IMR-90 (cell line): ENCODE measurements at regions not wholly inside any gene's neighbourhood (a gene's known extent, or its start where the extent isn't known, plus 50 kb on each side); places are given as distances from the start of the nearest gene placed in this dataset.

Source experiments
- ATAC-seq: fragments of 200-7000 bp; cut with Tn5 transposase; 2 replicates; pipeline ENCODE4 v1.9.1; 2020; ENCODE audit warnings: low read depth, mild to moderate bottlenecking, moderate library complexity
- BruUV-seq: library from RNA; stranded (reverse); fragments of 400-500 nt; replicated peaks from 2 replicates; lab custom pipeline; 2021; lab: Mats Ljungman, UMichigan
- CTCF ChIA-PET: fragments of 300-600 bp; formaldehyde crosslinking; extraction: SDS; loops from one replicate; lab custom pipeline; 2021; ENCODE audit warnings: antibody characterized with exemption; lab: Yijun Ruan, JAX
- POLR2A ChIA-PET: fragments of 300-600 bp; sonication (Branson Sonifier 250); formaldehyde crosslinking; loops from one replicate; lab custom pipeline; 2022; ENCODE audit warnings: antibody characterized with exemption; ENCODE audit not compliant: unreplicated experiment; lab: Charles Lee
- DNase-seq: peaks from one replicate; pipeline ENCODE4 v3.0.0; 2013
- H2AFZ ChIP-seq: replicated peaks from 2 replicates; pipeline ENCODE3; 2013; ENCODE audit warnings: low read length, mild to moderate bottlenecking; ENCODE audit not compliant: poor library complexity
- H2AK5ac ChIP-seq: 2 replicates; pipeline ENCODE4 v1.6.1; 2013; ENCODE audit warnings: low read depth, low read length, inconsistent platforms
- H2AK9ac ChIP-seq: replicated peaks from 2 replicates; pipeline ENCODE3; 2013; ENCODE audit warnings: mild to moderate bottlenecking, low read depth, low read length, moderate library complexity; ENCODE audit not compliant: poor library complexity
- H2BK120ac ChIP-seq: 2 replicates; pipeline ENCODE4 v1.6.1; 2013; ENCODE audit warnings: low read depth, low read length, inconsistent platforms
- H2BK15ac ChIP-seq: 3 replicates; pipeline ENCODE4 v1.6.1; 2013; ENCODE audit warnings: low read depth, low read length, inconsistent platforms
- H2BK20ac ChIP-seq: 2 replicates; pipeline ENCODE4 v1.6.1; 2013; ENCODE audit warnings: low read depth, mild to moderate bottlenecking, inconsistent platforms, low read length, moderate library complexity
- H2BK5ac ChIP-seq: 2 replicates; pipeline ENCODE4 v1.6.1; 2013; ENCODE audit warnings: mild to moderate bottlenecking, low read depth, low read length, inconsistent platforms; ENCODE audit not compliant: poor library complexity, severe bottlenecking
- H3K14ac ChIP-seq: replicated peaks from 2 replicates; pipeline ENCODE4 v1.6.1; 2013; ENCODE audit warnings: low read depth, low read length, inconsistent platforms
- H3K18ac ChIP-seq: 2 replicates; pipeline ENCODE4 v1.6.1; 2013; ENCODE audit warnings: low read depth, low read length, control low read depth
- H3K23ac ChIP-seq: 2 replicates; pipeline ENCODE4 v1.6.1; 2013; ENCODE audit warnings: low read depth, low read length, inconsistent platforms
- H3K27ac ChIP-seq: 2 replicates; pipeline ENCODE4 v1.5.1; 2013; ENCODE audit warnings: mild to moderate bottlenecking, control low read depth, low read length; ENCODE audit not compliant: insufficient read depth
- H3K27me3 ChIP-seq: 2 replicates; pipeline ENCODE4 v1.6.1; 2013; ENCODE audit warnings: low read length; ENCODE audit not compliant: control insufficient read depth, insufficient read depth
- H3K36me3 ChIP-seq: 2 replicates; pipeline ENCODE4 v1.6.1; 2013; ENCODE audit warnings: low read length, mixed read lengths; ENCODE audit not compliant: control insufficient read depth, insufficient read depth
- H3K4ac ChIP-seq: 2 replicates; pipeline ENCODE4 v1.6.1; 2013; ENCODE audit warnings: low read depth, low read length, inconsistent platforms
- H3K4me1 ChIP-seq: 2 replicates; pipeline ENCODE4 v1.6.1; 2013; ENCODE audit warnings: low read length, mixed read lengths; ENCODE audit not compliant: control insufficient read depth, insufficient read depth
- H3K4me2 ChIP-seq: 2 replicates; pipeline ENCODE4 v1.6.1; 2013; ENCODE audit warnings: low read depth, mild to moderate bottlenecking, control low read depth, low read length, moderate library complexity
- H3K4me3 ChIP-seq: 2 replicates; pipeline ENCODE4 v1.5.1; 2013; ENCODE audit warnings: low read depth, mild to moderate bottlenecking, control low read depth, low read length, moderate library complexity; ENCODE audit not compliant: insufficient read depth
- H3K56ac ChIP-seq: 2 replicates; pipeline ENCODE4 v1.6.1; 2013; ENCODE audit warnings: low read length, inconsistent platforms; ENCODE audit not compliant: insufficient read depth; ENCODE audit errors: extremely low read depth
- H3K79me1 ChIP-seq, 2 experiments: 2 replicates each; pipeline ENCODE4 v1.6.1; 2013; ENCODE audit warnings: low read length in 2 of 2, inconsistent platforms in 1 of 2, low read depth in 1 of 2
- H3K9ac ChIP-seq: 2 replicates; pipeline ENCODE4 v1.6.1; 2013; ENCODE audit warnings: low read depth, low read length, control low read depth
- H3K9me1 ChIP-seq: 2 replicates; pipeline ENCODE4 v1.6.1; 2013; ENCODE audit warnings: low read length, inconsistent platforms; ENCODE audit not compliant: insufficient read depth
- H3K9me3 ChIP-seq: 2 replicates; pipeline ENCODE4 v1.6.1; 2013; ENCODE audit warnings: low read length; ENCODE audit not compliant: control insufficient read depth, insufficient read depth
- H4K20me1 ChIP-seq: 2 replicates; pipeline ENCODE4 v1.6.1; 2013; ENCODE audit warnings: low read length, inconsistent platforms; ENCODE audit not compliant: insufficient read depth
- H4K5ac ChIP-seq: 2 replicates; pipeline ENCODE4 v1.6.1; 2013; ENCODE audit warnings: mild to moderate bottlenecking, low read depth, low read length, control low read depth
- H4K8ac ChIP-seq, 2 experiments: 2 replicates each; pipeline ENCODE4 v1.6.1; 2013; ENCODE audit warnings: low read depth in 2 of 2, low read length in 2 of 2, control low read depth in 1 of 2, inconsistent platforms in 1 of 2
- H4K91ac ChIP-seq: 2 replicates; pipeline ENCODE4 v1.6.1; 2013; ENCODE audit warnings: low read depth, low read length, inconsistent platforms; ENCODE audit not compliant: insufficient read depth
- BHLHE40 ChIP-seq: fragments of 150-350 bp; IDR thresholded peaks from 2 replicates; pipeline ENCODE4 v1.6.1; 2016; ENCODE audit warnings: mild to moderate bottlenecking, low read depth, low read length
- CEBPB ChIP-seq: IDR thresholded peaks from 2 replicates; pipeline ENCODE4 v1.6.1; 2012; ENCODE audit warnings: low read depth, low read length, improper control_type of control experiment
- CHD1 ChIP-seq: IDR thresholded peaks from 2 replicates; pipeline ENCODE4 v1.6.1; 2012; ENCODE audit warnings: low read depth, low read length, improper control_type of control experiment
- FOS ChIP-seq: fragments of 150-350 bp; IDR thresholded peaks from 2 replicates; pipeline ENCODE4 v1.6.1; 2016; ENCODE audit warnings: low read depth, low read length
- MAFK ChIP-seq: IDR thresholded peaks from 2 replicates; pipeline ENCODE4 v1.6.1; 2012; ENCODE audit warnings: low read depth, low read length, improper control_type of control experiment
- MAZ ChIP-seq: IDR thresholded peaks from 2 replicates; pipeline ENCODE4 v1.6.1; 2012; ENCODE audit warnings: low read depth, mild to moderate bottlenecking, low read length, improper control_type of control experiment, moderate library complexity, borderline replicate concordance
- MXI1 ChIP-seq: IDR thresholded peaks from 2 replicates; pipeline ENCODE4 v1.6.1; 2012; ENCODE audit warnings: low read depth, mild to moderate bottlenecking, low read length, moderate library complexity, borderline replicate concordance
- NFE2L2 ChIP-seq: fragments of 150-350 bp; IDR thresholded peaks from 2 replicates; pipeline ENCODE4 v1.6.1; 2016; ENCODE audit warnings: low read depth, mild to moderate bottlenecking, low read length
- POLR2A ChIP-seq: IDR thresholded peaks from 2 replicates; pipeline ENCODE4 v1.6.1; 2012; ENCODE audit warnings: mild to moderate bottlenecking, low read depth, low read length
- RAD21 ChIP-seq: IDR thresholded peaks from 2 replicates; pipeline ENCODE4 v1.6.1; 2012; ENCODE audit warnings: low read length, improper control_type of control experiment
- RCOR1 ChIP-seq: IDR thresholded peaks from 2 replicates; pipeline ENCODE4 v1.6.1; 2012; ENCODE audit warnings: mild to moderate bottlenecking, low read length, improper control_type of control experiment; ENCODE audit not compliant: insufficient replicate concordance
- RFX5 ChIP-seq: IDR thresholded peaks from 2 replicates; pipeline ENCODE4 v1.8.0; 2012; ENCODE audit warnings: low read depth, mild to moderate bottlenecking, low read length, moderate library complexity
- SMC3 ChIP-seq: fragments of 150-350 bp; IDR thresholded peaks from 2 replicates; pipeline ENCODE4 v1.6.1; 2016; ENCODE audit warnings: low read depth, mild to moderate bottlenecking, antibody characterized with exemption, low read length, moderate library complexity
- WGBS, 2 experiments: methylation state at CpG; one replicate each; pipeline versions ENCODE4 v1.1.5 to v1.1.7; 2013; ENCODE audit warnings: missing lambda C conversion rate in 2 of 2; ENCODE audit not compliant: insufficient read length in 1 of 2; ENCODE audit errors: extremely low coverage in 2 of 2; 5-methylcytosine and 5-hydroxymethylcytosine counted together
- dilution Hi-C: fragments of 300-500 bp; cut with HindIII; formaldehyde crosslinking; loops from one replicate; pipeline ENCODE4 v1.14.3; 2018; ENCODE audit warnings: low sequenced_read_pairs; ENCODE audit not compliant: unreplicated experiment
- in situ Hi-C: fragments of 300-500 bp; cut with MboI; formaldehyde crosslinking; loops from 3 replicates; pipeline ENCODE4 v1.14.3; 2019; ENCODE audit warnings: low sequenced_read_pairs, inconsistent platforms, mixed read lengths
- intact Hi-C: fragments of 100-400 bp; cut with micrococcal nuclease; formaldehyde crosslinking; loops from 2 replicates; pipeline ENCODE4 v1.10.0; 2022
- TF ChIP-seq, protein P1 (sequence below): conservative IDR thresholded peaks from 2 replicates; pipeline ENCODE4 v1.5.1; 2012; ENCODE audit warnings: mild to moderate bottlenecking, low read depth, low read length, improper control_type of control experiment
- TF ChIP-seq, protein P2 (sequence below): fragments of 150-350 bp; IDR thresholded peaks from 2 replicates; pipeline ENCODE4 v1.6.1; 2017; ENCODE audit warnings: mild to moderate bottlenecking, antibody characterized with exemption, low read length, low read depth
- TF ChIP-seq, protein P3 (sequence below): fragments of 150-350 bp; IDR thresholded peaks from 2 replicates; pipeline ENCODE4 v1.6.1; 2016; ENCODE audit warnings: low read depth, mild to moderate bottlenecking, low read length, moderate library complexity, borderline replicate concordance

DNA sequence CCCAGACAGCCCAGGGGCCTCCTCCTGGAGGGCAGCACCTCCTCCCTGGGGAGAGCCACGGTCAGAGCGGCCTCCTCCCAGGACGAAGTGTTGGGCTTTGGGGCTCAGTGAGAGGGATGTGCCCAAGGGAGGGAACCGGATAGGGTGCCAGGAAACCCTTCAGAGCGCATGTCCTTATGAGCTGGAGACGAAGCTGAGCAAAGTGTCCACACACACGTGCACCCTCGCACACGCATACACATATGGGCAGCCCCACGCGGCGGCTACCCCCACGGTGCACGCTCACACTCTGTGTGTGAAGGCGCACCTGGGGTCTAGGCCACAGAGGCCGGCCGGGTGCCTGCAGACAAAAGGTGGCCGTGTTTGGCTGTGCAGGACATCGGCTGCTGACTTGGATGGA, 106.1 kb upstream of the HDAC4 start:
- no peak overlapping the region for H3K4me2 ChIP-seq
- DNase-seq, result no peak
- H3K4ac ChIP-seq, result no peak overlapping the region
- no peaks in the 10 kb centered on the region for H3K4me1 ChIP-seq
- no peaks in the 10 kb centered on the region for H4K20me1 ChIP-seq
- BruUV-seq, result no TSS peak
- H4K91ac ChIP-seq, result no peak overlapping the region
- TF ChIP-seq POLR2A (no peak), FOS (no peak), BHLHE40 (no peak), RCOR1 (no peak), CEBPB (no peak), MAFK (no peak), RFX5 (no peak), RAD21 (no peak), SMC3 (no peak), NFE2L2 (no peak), MAZ (no peak), MXI1 (no peak), CHD1 (no peak)
- TF ChIP-seq, protein P1, sequence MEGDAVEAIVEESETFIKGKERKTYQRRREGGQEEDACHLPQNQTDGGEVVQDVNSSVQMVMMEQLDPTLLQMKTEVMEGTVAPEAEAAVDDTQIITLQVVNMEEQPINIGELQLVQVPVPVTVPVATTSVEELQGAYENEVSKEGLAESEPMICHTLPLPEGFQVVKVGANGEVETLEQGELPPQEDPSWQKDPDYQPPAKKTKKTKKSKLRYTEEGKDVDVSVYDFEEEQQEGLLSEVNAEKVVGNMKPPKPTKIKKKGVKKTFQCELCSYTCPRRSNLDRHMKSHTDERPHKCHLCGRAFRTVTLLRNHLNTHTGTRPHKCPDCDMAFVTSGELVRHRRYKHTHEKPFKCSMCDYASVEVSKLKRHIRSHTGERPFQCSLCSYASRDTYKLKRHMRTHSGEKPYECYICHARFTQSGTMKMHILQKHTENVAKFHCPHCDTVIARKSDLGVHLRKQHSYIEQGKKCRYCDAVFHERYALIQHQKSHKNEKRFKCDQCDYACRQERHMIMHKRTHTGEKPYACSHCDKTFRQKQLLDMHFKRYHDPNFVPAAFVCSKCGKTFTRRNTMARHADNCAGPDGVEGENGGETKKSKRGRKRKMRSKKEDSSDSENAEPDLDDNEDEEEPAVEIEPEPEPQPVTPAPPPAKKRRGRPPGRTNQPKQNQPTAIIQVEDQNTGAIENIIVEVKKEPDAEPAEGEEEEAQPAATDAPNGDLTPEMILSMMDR, result no peak
- TF ChIP-seq, protein P2, sequence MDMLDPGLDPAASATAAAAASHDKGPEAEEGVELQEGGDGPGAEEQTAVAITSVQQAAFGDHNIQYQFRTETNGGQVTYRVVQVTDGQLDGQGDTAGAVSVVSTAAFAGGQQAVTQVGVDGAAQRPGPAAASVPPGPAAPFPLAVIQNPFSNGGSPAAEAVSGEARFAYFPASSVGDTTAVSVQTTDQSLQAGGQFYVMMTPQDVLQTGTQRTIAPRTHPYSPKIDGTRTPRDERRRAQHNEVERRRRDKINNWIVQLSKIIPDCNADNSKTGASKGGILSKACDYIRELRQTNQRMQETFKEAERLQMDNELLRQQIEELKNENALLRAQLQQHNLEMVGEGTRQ, result no peak
- TF ChIP-seq, protein P3, sequence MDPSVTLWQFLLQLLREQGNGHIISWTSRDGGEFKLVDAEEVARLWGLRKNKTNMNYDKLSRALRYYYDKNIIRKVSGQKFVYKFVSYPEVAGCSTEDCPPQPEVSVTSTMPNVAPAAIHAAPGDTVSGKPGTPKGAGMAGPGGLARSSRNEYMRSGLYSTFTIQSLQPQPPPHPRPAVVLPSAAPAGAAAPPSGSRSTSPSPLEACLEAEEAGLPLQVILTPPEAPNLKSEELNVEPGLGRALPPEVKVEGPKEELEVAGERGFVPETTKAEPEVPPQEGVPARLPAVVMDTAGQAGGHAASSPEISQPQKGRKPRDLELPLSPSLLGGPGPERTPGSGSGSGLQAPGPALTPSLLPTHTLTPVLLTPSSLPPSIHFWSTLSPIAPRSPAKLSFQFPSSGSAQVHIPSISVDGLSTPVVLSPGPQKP, result no peak
- no peak overlapping the region for H2AFZ ChIP-seq
- no peak overlapping the region for H2AK9ac ChIP-seq
- H3K18ac ChIP-seq, result no peak overlapping the region
- H3K23ac ChIP-seq, result no peak overlapping the region
- dilution Hi-C loops, result no loop called here
- no peaks in the 10 kb centered on the region; the same call in 1 of the 2 replicates for H3K27me3 ChIP-seq
- no peak overlapping the region for H2BK20ac ChIP-seq
- H2BK5ac ChIP-seq, result no peak overlapping the region
- H2BK120ac ChIP-seq, result no peak overlapping the region
- H4K5ac ChIP-seq, result no peak overlapping the region
- H3K27ac ChIP-seq, result no peak overlapping the region
- H3K9me3 ChIP-seq, result peaks cover 13% of the 10 kb centered on the region
- no peak overlapping the region for H3K14ac ChIP-seq
- no peaks in the 10 kb centered on the region for H3K9me1 ChIP-seq
- ATAC-seq, result no peak
- intact Hi-C loops, result no loop called here
- no peak overlapping the region for H4K8ac ChIP-seq
- H2AK5ac ChIP-seq, result no peak overlapping the region
- H3K79me1 ChIP-seq, result no peaks in the 10 kb centered on the region
- POLR2A ChIA-PET, result no interaction called here
- no peaks in the 10 kb centered on the region for H3K36me3 ChIP-seq
- no peak overlapping the region for H3K9ac ChIP-seq
- no peak overlapping the region for H2BK15ac ChIP-seq
- no peak overlapping the region for H3K56ac ChIP-seq
- H3K4me3 ChIP-seq, result no peak overlapping the region
- 70% methylated on average over 10 of the region's 19 CpGs; no CpG with 5 or more reads in 1 of the 2 experiments for WGBS, 2 experiments
- in situ Hi-C loops, result no loop called here
- CTCF ChIA-PET, result no interaction called here
